Endothelial cell (in vitro differentiated cells): ENCODE measurements at regions not wholly inside any gene's neighbourhood (a gene's known extent, or its start where the extent isn't known, plus 50 kb on each side); places are given as distances from the start of the nearest gene placed in this dataset.

Experiments used
- DNase-seq: peaks from one replicate; pipeline ENCODE4 v3.0.0; 2021; ENCODE audit warnings: low spot score
- H3K27ac Mint-ChIP-seq: one replicate; pipeline ENCODE4 v1.8.0; 2021; ENCODE audit warnings: mixed read lengths, inconsistent platforms; ENCODE audit not compliant: unreplicated experiment
- H3K27me3 Mint-ChIP-seq: one replicate; pipeline ENCODE4 v1.8.0; 2021; ENCODE audit warnings: mild to moderate bottlenecking, moderate library complexity, mixed read lengths, inconsistent platforms; ENCODE audit not compliant: unreplicated experiment
- H3K36me3 Mint-ChIP-seq: one replicate; pipeline ENCODE4 v1.8.0; 2021; ENCODE audit warnings: mild to moderate bottlenecking, low read depth, mixed read lengths, inconsistent platforms; ENCODE audit not compliant: unreplicated experiment
- H3K4me1 Mint-ChIP-seq: one replicate; pipeline ENCODE4 v1.8.0; 2021; ENCODE audit warnings: mild to moderate bottlenecking, mixed read lengths, inconsistent platforms; ENCODE audit not compliant: unreplicated experiment
- H3K4me3 Mint-ChIP-seq: one replicate; pipeline ENCODE4 v1.8.0; 2021; ENCODE audit warnings: mild to moderate bottlenecking, mixed read lengths, inconsistent platforms; ENCODE audit not compliant: unreplicated experiment
- H3K9me3 Mint-ChIP-seq: one replicate; pipeline ENCODE4 v1.8.0; 2021; ENCODE audit warnings: mixed read lengths, inconsistent platforms; ENCODE audit not compliant: unreplicated experiment
- CTCF ChIP-seq: fragments of 200-600 bp; sonication (generic); IDR thresholded peaks from one replicate; pipeline ENCODE4 v1.5.0; 2021; ENCODE audit warnings: antibody characterized with exemption; ENCODE audit not compliant: unreplicated experiment

- Mint-ChIP-seq H3K36me3 (no peaks in the 10 kb centered on the region), H3K4me1 (peaks cover 10% of the 10 kb centered on the region), H3K4me3 (no peak overlapping the region), H3K27me3 (peaks cover 2% of the 10 kb centered on the region), H3K27ac (no peak overlapping the region), H3K9me3 (no peaks in the 10 kb centered on the region)
- DNase-seq, result no peak
- no peak for TF ChIP-seq CTCF
Observed at GRCh38 chr17:79243996-79244395, 169.4 kb downstream of the ENGASE start.

DNA sequence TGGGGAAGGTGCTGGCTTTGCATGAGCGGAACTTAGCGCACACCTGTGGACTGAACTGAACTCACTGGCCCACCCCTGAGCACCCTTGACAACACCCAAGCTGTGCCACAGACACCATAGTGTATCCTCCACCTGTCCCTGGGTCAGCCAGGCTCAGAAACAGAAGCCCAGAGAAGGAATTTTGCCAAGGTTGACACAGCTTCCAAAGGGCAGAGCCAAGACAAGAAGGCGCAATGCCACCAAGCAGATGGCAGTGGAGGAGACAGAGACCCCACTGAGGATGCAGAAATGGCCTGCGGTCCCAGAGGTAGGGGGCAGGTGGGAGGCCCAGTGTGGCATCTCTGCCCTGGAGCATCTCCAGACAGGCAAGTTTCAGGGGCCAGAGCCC lies 169.0 kb downstream of the ENGASE start:
- Mint-ChIP-seq H3K36me3 (no peaks in the 10 kb centered on the region), H3K4me3 (no peak overlapping the region), H3K4me1 (peaks cover 10% of the 10 kb centered on the region), H3K27me3 (peaks cover 2% of the 10 kb centered on the region), H3K27ac (no peak overlapping the region), H3K9me3 (no peaks in the 10 kb centered on the region)
- no peak for TF ChIP-seq CTCF
- DNase-seq, result no peak

DNA sequence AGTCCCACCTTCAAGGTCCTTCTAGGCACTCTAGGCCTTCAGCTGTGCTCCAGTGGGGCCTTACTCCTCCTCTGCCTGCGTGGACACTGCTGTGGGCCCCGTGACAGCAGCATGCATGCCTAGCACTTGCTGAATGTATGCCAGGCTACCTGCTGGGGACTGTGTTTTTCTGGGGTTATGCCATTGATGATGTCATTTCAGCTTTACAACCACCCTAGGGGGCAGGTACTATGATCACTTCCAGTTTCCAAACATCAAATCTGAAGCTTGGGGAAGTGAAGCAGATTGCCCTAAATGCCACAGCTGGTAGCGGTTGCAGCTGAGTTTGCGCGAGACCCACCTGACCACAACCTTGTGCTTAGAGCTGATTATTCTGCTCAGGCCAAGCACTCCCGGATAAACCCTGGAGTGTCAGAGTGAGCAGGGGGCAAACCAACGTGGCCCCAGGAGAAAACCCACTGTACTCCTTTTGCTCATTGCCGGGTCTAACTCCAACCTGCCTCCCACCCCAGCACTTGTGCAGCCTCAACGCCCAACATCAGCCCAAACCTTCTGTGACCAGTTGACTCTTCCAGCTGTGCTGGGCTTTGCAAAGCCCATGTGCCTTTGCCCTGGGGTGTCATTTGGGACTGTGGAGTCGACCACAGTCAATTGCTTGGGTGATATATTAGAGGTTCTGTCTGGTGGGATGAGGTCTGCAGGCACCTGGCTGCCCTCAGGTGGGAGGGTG lies 168.4 kb downstream of the ENGASE start:
- no peak overlapping the region for H3K27ac Mint-ChIP-seq
- no peaks in the 10 kb centered on the region for H3K9me3 Mint-ChIP-seq
- H3K36me3 Mint-ChIP-seq, result no peaks in the 10 kb centered on the region
- H3K4me1 Mint-ChIP-seq, result peaks cover 10% of the 10 kb centered on the region
- no peak overlapping the region for H3K4me3 Mint-ChIP-seq
- H3K27me3 Mint-ChIP-seq, result peaks cover 2% of the 10 kb centered on the region
- no peak for DNase-seq
- TF ChIP-seq CTCF, result no peak

DNA sequence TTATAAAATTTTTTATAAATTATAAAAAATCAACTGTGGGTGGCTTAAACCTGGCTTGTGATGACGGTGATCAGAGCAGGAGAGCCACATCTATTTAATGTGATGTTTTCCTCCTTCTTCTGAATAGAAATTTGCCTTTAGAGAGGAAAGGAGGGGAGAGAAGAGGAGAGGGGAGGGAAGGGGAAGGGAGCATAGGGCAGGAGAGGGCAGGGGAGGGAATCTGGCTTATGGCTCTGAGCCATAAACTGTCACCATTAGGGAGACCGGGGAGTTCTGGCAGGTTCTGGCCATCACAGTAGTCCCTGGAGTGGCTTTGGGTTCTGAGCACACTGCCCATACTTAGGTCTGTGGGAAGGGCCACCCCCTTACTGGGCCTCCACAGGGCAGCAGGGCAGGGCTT lies 167.8 kb downstream of the ENGASE start:
- Mint-ChIP-seq H3K36me3 (no peaks in the 10 kb centered on the region), H3K9me3 (no peaks in the 10 kb centered on the region), H3K4me3 (no peak overlapping the region), H3K27ac (no peak overlapping the region), H3K27me3 (peaks cover 2% of the 10 kb centered on the region), H3K4me1 (peaks cover 5% of the 10 kb centered on the region)
- no peak for TF ChIP-seq CTCF
- DNase-seq, result no peak

DNA sequence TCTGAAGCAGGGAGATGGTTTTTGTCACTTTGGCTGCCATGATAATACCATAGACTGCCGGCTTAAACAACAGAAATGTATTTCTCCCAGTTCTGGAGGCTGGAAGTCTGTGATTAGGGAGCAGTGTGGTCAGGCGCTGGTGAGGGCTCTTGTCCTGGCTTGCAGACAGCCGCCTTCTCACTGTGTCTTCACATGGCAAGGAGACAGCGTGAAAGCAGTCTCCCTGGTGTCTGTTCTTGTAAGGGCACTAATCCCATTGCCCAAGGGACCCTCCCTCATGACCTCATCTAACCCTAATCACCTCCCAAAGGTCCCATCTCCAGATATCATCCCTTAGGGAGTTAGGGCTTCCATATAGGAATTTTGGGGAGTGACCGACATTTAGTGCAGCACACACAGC lies 167.0 kb downstream of the ENGASE start:
- no peaks in the 10 kb centered on the region for H3K36me3 Mint-ChIP-seq
- H3K27me3 Mint-ChIP-seq, result peaks cover 2% of the 10 kb centered on the region
- H3K4me1 Mint-ChIP-seq, result peaks cover 3% of the 10 kb centered on the region
- H3K27ac Mint-ChIP-seq, result no peak overlapping the region
- DNase-seq, result no peak
- H3K4me3 Mint-ChIP-seq, result no peak overlapping the region
- TF ChIP-seq CTCF, result no peak
- H3K9me3 Mint-ChIP-seq, result no peaks in the 10 kb centered on the region
